ENCODE measurements at regions not wholly inside any gene's neighbourhood (a gene's known extent, or its start where the extent isn't known, plus 50 kb on each side); places are given as distances from the start of the nearest gene placed in this dataset.

DNA sequence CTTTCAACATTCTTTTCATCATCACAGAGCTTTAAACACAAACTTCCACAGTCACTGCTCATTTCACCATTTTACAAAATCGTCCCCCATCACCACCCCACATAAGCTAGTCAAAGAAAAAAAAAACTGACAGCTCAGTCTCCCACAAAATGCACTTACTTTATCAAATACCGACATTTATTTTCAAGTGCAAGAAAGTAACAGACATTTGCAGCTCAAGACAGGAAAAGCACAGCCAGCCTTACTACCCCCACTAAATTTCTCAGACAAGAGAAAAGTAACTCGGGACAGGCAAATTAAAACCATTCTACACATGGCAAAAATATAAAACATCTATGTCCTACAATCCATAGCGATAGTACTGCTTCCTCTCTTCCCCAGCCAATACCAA lies 402.4 kb downstream of the SHQ1 start:
- H3K4me1 ChIP-seq: peaks cover 29 to 56% (median 36%) of the 10 kb centered on the region in 4 donors
- WGBS, 2 donors: 6 to 8% methylated on average over 4 of the region's 4 CpGs

DNA sequence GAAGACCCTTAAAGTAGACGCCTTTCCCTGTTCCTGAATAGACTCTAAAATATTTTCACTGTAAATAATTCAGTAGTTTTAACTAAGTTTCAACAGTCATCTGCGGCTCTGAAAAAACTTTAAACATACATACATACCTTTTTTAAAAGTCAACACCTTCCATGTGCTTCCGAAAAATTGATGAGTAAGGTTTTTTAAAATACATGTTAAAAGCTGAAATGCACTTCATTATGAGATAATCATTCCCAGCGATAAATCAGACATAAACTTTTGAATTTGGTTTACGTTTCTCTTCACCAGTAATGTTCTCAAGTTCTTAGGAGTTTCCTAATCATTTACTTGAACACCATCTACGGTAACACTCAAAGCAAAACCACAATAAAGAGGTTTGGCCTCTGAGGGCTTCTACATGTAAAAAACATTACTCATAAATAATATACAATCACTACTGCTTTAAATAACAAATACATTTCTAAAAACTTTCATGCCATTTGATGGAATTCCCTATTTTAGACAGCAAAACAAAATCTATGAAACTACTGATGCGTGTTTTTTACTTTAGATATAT lies 403.5 kb downstream of the SHQ1 start:
- DNase-seq (no peak), ATAC-seq (ENCODE audit: low FRiP score in 2 of 2) (no peak)
- Histone ChIP-seq H3K27ac (peak overlapping the region in 2 of 4 donors; percentile 24 to 99), H3K27me3 (no peaks in the 10 kb centered on the region), H3K4me1 (peaks cover 34 to 67% (median 44%) of the 10 kb centered on the region in 4 donors), H3K36me3 (no peaks in the 10 kb centered on the region), H3K4me3 (peak overlapping the region in 3 of 4 donors; percentile 72 to 89 (median 80)), H3K9me3 (no peaks in the 10 kb centered on the region)
- peak in 1 of 4 donors; percentile 87 for TF ChIP-seq EP300 (IDR thresholded peaks at IDR 0.05)
- TF ChIP-seq, protein P1, sequence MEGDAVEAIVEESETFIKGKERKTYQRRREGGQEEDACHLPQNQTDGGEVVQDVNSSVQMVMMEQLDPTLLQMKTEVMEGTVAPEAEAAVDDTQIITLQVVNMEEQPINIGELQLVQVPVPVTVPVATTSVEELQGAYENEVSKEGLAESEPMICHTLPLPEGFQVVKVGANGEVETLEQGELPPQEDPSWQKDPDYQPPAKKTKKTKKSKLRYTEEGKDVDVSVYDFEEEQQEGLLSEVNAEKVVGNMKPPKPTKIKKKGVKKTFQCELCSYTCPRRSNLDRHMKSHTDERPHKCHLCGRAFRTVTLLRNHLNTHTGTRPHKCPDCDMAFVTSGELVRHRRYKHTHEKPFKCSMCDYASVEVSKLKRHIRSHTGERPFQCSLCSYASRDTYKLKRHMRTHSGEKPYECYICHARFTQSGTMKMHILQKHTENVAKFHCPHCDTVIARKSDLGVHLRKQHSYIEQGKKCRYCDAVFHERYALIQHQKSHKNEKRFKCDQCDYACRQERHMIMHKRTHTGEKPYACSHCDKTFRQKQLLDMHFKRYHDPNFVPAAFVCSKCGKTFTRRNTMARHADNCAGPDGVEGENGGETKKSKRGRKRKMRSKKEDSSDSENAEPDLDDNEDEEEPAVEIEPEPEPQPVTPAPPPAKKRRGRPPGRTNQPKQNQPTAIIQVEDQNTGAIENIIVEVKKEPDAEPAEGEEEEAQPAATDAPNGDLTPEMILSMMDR (IDR thresholded peaks at IDR 0.05): no peak
- 39 to 48% methylated on average over 7 of the region's 7 CpGs for WGBS, 2 donors

More for the DNA sequence above, 402.4 kb downstream of the SHQ1 start:
- DNase-seq: no peak
- Histone ChIP-seq H3K27ac (peak overlapping the region; percentile 91 to 99 (median 94)), H3K36me3 (no peaks in the 10 kb centered on the region), H3K9me3 (no peaks in the 10 kb centered on the region), H3K27me3 (no peaks in the 10 kb centered on the region), H3K4me3 (peak overlapping the region; percentile 42 to 89 (median 76))
- no peak for ATAC-seq (ENCODE audit: low FRiP score in 2 of 2)
- TF ChIP-seq EP300 (IDR thresholded peaks at IDR 0.05) (no peak), POLR2A (IDR thresholded peaks at IDR 0.05) (no peak), POLR2AphosphoS5 (IDR thresholded peaks at IDR 0.05) (no peak)
- TF ChIP-seq, protein P1 (IDR thresholded peaks at IDR 0.05): no peak

DNA sequence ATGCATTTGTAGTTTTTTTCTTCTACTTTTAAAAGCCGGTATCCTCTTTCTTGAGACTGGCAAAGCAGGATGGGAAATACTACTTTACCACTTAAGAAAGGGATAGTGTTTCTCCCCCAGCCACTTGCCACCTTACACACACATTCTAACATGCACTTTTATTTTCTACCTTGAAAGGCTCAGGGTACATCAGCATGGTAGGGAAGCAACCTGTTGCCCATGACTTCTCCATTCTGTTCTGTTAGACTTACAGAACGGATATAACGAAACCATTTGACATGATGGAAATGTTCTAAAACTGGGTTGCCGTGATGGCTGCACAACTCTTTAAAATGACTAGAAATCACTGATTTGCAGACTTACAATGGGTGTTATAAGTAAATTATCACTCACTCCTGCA lies 405.5 kb downstream of the SHQ1 start:
- 79 to 85% methylated on average over 4 of the region's 4 CpGs for WGBS, 2 donors
- no peak for ATAC-seq (ENCODE audit: low FRiP score in 2 of 2)
- Histone ChIP-seq H3K27me3 (no peaks in the 10 kb centered on the region), H3K9me3 (no peaks in the 10 kb centered on the region), H3K36me3 (no peaks in the 10 kb centered on the region), H3K4me1 (peaks cover 53 to 83% (median 62%) of the 10 kb centered on the region in 4 donors), H3K27ac (peak overlapping the region in 1 of 4 donors; percentile 20), H3K4me3 (no peak overlapping the region)
- TF ChIP-seq EP300 (IDR thresholded peaks at IDR 0.05): no peak
- TF ChIP-seq POLR2AphosphoS5 (IDR thresholded peaks at IDR 0.05): no peak
- no peak for TF ChIP-seq POLR2A (IDR thresholded peaks at IDR 0.05)
- no peak for DNase-seq

DNA sequence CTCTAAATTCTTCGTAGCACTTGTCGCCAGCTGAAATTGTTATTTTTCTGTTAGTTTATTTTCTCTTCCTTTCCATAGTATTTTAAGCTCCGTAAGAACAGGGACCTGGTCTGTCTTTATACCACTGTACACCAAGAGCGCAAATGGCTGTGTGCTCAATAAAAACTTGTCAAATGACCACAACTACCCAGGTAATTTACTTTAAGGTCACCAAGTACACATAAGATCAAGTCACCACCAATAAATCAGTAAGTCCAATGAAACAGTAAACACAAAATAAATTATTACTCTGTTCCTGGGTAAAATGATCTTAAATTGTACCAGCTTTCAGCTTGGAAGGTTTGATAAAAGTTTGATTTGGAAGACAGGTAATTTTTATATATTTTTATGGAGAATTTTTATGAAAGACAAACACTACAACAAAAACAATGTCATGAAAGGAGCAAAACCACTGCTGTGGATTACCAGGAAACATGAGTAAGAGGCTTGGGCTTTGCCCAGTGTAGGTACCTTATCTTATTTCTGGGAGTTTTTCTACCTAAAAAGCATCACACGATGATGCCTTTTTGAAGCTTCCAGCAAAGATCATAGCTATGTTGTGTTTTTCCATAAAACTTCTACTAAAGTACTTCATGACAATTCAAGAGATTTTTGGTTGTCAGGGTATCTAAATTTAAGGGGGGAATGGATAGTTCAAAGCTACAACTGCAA lies 406.8 kb downstream of the SHQ1 start:
- DNase-seq: no peak

DNA sequence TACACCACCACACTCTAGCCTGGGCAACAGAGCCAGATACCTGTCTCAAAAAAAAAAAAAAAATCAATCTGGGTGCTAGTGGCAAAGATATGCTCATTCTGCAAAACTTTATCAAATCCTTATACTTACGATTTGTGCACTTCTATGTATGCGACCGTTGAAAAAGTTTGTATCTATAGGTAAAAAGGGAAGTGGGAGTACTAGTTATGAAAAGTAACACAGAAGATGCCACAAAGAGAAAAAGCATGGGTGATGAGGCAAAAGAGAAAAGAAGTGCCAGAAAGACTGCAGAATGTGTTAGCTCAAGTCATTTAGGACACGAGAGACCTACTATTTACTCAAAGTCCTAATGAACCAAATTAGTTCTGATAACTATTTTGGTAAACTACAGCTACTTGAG lies 407.8 kb downstream of the SHQ1 start:
- ATAC-seq (ENCODE audit: low FRiP score in 2 of 2) (no peak), DNase-seq (no peak)
- H3K27ac ChIP-seq: no peak overlapping the region
- no peaks in the 10 kb centered on the region for H3K36me3 ChIP-seq
- 51 to 83% methylated on average over 4 of the region's 4 CpGs for WGBS, 2 donors
- no peaks in the 10 kb centered on the region for H3K9me3 ChIP-seq
- TF ChIP-seq EP300 (IDR thresholded peaks at IDR 0.05) (no peak), POLR2AphosphoS5 (IDR thresholded peaks at IDR 0.05) (no peak), POLR2A (IDR thresholded peaks at IDR 0.05) (no peak)
- TF ChIP-seq, protein P1 (IDR thresholded peaks at IDR 0.05): no peak
- H3K27me3 ChIP-seq: no peaks in the 10 kb centered on the region
- peaks cover 50 to 74% (median 62%) of the 10 kb centered on the region in 4 donors for H3K4me1 ChIP-seq
- no peak overlapping the region for H3K4me3 ChIP-seq

More for the DNA sequence above, 406.8 kb downstream of the SHQ1 start:
- H3K27me3 ChIP-seq: no peaks in the 10 kb centered on the region
- ATAC-seq (ENCODE audit: low FRiP score in 2 of 2): no peak
- no peak for TF ChIP-seq EP300 (IDR thresholded peaks at IDR 0.05)
- TF ChIP-seq POLR2A (IDR thresholded peaks at IDR 0.05): no peak
- TF ChIP-seq, protein P1 (IDR thresholded peaks at IDR 0.05): no peak
- TF ChIP-seq POLR2AphosphoS5 (IDR thresholded peaks at IDR 0.05): no peak
- no peaks in the 10 kb centered on the region for H3K9me3 ChIP-seq
- 86 to 91% methylated on average over 5 of the region's 5 CpGs for WGBS, 2 donors
- H3K4me1 ChIP-seq: peaks cover 50 to 77% (median 64%) of the 10 kb centered on the region in 4 donors
- no peaks in the 10 kb centered on the region for H3K36me3 ChIP-seq
- no peak overlapping the region for H3K4me3 ChIP-seq
- no peak overlapping the region for H3K27ac ChIP-seq
